ENCODE measurements at regions not wholly inside any gene's neighbourhood (a gene's known extent, or its start where the extent isn't known, plus 50 kb on each side); places are given as distances from the start of the nearest gene placed in this dataset.

GRCh38 chr18:56115071-56116015 is 523.0 kb downstream of the TXNL1 start:
- no peak for DNase-seq

- no peak for DNase-seq
Observed at GRCh38 chr18:56112984-56113383, 525.0 kb upstream of the TCF4 start.

GRCh38 chr18:56112013-56112749 is 524.2 kb upstream of the TCF4 start:
- peak in 1 of 5 donors; percentile 69 for DNase-seq

- DNase-seq: no peak
Observed at GRCh38 chr18:56109757-56110156, 521.8 kb upstream of the TCF4 start.

- DNase-seq: no peak
Observed at GRCh38 chr18:56108478-56109367, 520.7 kb upstream of the TCF4 start.

GRCh38 chr18:56107821-56108477 is 520.0 kb upstream of the TCF4 start:
- no peak for DNase-seq

GRCh38 chr18:56100090-56100722 is 512.2 kb upstream of the TCF4 start:
- DNase-seq: no peak

- DNase-seq: no peak
Observed at GRCh38 chr18:56097621-56098020, 509.6 kb upstream of the TCF4 start.

- no peak for DNase-seq
Observed at GRCh38 chr18:56096861-56097260, 508.9 kb upstream of the TCF4 start.

GRCh38 chr18:56089612-56090258 is 501.7 kb upstream of the TCF4 start:
- no peak for DNase-seq

- DNase-seq: no peak
Observed at GRCh38 chr18:56086786-56087185, 498.8 kb upstream of the TCF4 start.

GRCh38 chr18:56086176-56086575 is 498.2 kb upstream of the TCF4 start:
- DNase-seq: no peak

- DNase-seq: no peak
Observed at GRCh38 chr18:56085551-56085950, 497.6 kb upstream of the TCF4 start.

- DNase-seq: no peak
Observed at GRCh38 chr18:56083523-56084287, 495.7 kb upstream of the TCF4 start.

- no peak for DNase-seq
Observed at GRCh38 chr18:56083097-56083521, 495.1 kb upstream of the TCF4 start.

- no peak for DNase-seq
Observed at GRCh38 chr18:56076723-56077122, 488.7 kb upstream of the TCF4 start.

GRCh38 chr18:56068701-56069100 is 480.7 kb upstream of the TCF4 start:
- DNase-seq: no peak

GRCh38 chr18:56067969-56068671 is 480.1 kb upstream of the TCF4 start:
- DNase-seq: no peak

GRCh38 chr18:56067214-56067894 is 479.4 kb upstream of the TCF4 start:
- DNase-seq: no peak
